AG10803 (cell line): ENCODE measurements at regions not wholly inside any gene's neighbourhood (a gene's known extent, or its start where the extent isn't known, plus 50 kb on each side); places are given as distances from the start of the nearest gene placed in this dataset.

ENCODE experiments used
- DNase-seq: peaks from one replicate; pipeline ENCODE4 v3.0.0; 2010; ENCODE audit warnings: low read depth
- H3K4me3 ChIP-seq: 2 replicates; pipeline ENCODE4 v1.5.1; 2011; ENCODE audit warnings: mild to moderate bottlenecking, low read length, control low read depth
- TF ChIP-seq, protein P1 (sequence below): conservative IDR thresholded peaks from 2 replicates; pipeline ENCODE4 v1.5.1; 2011; ENCODE audit warnings: mild to moderate bottlenecking, low read length, control low read depth, inconsistent platforms

DNA sequence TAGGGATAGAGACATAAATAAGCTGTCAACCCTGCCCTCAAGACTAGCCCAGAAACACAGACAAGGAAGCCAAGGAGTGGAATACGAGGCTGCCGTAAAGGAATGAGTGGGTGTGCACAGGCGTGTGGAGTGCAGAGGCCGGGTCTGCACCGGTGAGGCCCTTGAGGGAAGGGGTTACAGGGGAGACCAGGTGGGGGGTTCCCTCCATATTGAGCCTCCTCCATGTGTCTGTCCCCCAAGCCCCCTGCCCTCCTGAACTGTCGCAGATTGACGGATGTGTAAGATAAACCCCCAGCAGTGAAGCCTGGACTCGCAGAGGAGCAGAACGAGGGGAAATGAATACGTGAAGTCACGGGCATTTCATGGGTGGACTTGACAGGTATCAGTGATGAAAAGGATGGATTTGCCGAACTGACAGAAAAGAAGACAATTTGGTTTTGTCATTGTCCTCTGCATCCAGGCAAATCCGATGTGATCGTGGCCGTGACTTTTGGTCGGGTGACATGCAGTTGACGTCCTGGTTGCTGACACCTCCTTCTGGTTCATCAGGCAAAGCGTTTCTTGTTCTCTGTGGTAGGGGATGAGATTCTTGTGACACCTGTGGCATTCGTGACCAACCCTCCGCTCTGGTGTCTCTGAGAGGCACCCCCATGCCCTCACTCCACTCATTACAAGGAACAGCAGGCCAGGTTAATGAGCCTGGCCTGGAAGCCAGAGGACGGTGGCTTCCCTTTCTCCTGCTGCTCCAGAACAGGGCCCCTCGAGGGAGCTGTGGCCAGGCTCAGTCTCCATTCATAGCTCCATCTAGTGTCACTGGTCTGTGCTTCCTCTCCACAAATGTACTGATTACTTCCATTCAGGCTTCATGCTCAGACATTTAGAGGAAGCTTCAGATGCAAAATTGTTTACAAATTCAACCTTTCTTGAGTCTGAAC lies 223.1 kb upstream of the B3GAT1 start:
- no peak overlapping the region for H3K4me3 ChIP-seq
- no peak for DNase-seq
- TF ChIP-seq, protein P1, sequence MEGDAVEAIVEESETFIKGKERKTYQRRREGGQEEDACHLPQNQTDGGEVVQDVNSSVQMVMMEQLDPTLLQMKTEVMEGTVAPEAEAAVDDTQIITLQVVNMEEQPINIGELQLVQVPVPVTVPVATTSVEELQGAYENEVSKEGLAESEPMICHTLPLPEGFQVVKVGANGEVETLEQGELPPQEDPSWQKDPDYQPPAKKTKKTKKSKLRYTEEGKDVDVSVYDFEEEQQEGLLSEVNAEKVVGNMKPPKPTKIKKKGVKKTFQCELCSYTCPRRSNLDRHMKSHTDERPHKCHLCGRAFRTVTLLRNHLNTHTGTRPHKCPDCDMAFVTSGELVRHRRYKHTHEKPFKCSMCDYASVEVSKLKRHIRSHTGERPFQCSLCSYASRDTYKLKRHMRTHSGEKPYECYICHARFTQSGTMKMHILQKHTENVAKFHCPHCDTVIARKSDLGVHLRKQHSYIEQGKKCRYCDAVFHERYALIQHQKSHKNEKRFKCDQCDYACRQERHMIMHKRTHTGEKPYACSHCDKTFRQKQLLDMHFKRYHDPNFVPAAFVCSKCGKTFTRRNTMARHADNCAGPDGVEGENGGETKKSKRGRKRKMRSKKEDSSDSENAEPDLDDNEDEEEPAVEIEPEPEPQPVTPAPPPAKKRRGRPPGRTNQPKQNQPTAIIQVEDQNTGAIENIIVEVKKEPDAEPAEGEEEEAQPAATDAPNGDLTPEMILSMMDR, result no peak

DNA sequence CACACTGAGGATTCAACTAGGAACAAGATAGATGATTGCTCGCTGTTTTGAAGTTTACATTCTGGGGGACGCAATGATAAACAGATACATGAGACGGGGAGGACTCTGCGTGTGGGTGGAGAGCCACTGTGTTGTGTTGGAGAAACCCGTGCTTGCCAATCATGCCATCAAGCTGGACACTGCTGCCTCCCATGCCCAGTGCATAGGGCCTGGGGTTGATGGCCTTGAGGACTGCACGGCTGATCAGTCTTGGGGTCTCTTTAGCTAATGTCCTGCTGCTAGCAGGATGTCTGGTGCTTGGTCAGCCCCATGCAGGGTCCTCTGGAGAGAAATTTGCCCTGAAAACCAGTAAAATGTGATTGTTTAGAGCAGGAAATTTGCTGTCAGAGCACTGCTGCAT lies 221.2 kb upstream of the B3GAT1 start:
- TF ChIP-seq, protein P1, result no peak
- H3K4me3 ChIP-seq, result no peak overlapping the region
- no peak for DNase-seq

DNA sequence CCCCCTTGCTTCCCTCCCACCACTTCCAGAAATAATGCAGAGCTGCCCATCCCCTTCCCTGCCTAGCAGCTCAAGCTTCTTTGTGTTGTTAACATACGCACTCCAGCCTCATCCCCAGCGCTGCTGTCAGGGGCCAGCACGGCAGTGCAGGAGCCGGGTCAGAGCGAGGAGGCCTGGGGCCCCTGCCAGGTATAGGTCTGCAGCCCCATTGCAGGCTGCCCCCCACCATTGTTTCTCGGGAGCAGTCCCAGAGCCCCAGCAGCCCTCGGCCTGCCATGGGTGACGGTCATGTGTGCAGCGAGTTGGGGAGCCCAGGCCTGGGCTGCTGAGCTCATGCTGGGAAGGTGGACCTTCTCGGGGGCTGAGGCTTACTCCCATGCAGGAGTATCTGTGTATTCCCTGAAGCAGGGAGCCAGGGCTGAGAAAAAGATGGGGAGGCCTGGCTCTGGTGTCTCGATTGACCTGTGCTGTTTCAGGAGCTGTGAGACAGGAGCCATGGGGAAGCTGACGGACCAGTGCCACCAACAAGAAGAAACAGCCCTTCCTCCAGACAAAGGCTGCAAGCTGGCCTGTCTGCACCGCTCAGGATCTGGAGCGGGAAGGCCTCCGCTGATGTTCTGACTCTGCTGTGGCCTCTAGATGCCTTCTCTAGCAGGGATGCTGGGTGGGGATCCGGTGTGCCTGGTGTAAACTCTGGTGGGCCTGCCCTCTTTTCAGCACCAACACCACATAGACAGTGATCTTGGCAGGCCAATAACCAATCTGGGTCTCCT lies 220.5 kb upstream of the B3GAT1 start:
- no peak for DNase-seq
- H3K4me3 ChIP-seq, result no peak overlapping the region
- TF ChIP-seq, protein P1, result no peak

DNA sequence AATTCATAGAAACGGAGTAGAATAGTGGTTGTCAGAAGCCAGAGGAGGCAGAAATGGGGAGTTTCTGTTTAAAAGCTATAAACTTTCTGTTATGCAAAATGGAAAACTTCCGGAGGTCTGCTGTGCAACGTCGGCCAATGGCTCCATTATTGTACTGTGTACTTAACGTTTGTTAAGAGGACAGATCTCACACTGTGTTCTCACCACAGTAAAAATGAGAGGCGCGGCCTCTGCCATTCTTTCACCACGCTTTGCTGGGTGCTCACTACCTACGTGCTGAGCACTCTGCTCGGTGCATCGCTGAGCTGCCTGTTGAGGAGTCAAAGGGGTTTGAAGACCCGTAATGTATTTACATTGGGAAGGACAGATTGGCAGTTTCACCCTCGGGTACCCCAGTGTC lies 218.8 kb upstream of the B3GAT1 start:
- no peak for DNase-seq
- TF ChIP-seq, protein P1, result no peak
- no peak overlapping the region for H3K4me3 ChIP-seq

DNA sequence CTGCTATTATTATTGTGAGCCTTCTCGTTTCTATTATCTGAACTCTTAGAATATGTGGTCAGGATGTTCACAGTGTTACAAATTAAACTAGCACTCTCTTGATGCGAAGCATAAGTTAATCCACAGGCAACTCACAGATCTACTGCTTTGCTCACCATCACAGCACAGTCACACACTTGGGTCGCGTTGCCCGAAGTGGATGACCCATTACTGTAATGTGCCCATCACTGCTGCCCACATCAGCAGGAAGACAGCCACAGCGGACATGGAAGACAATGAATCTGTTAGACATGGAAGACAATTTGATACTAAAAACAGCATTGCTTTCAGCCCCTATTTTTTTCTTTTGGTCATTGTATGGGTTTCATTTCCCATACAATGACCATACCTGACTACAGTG lies 216.4 kb upstream of the B3GAT1 start:
- no peak overlapping the region for H3K4me3 ChIP-seq
- TF ChIP-seq, protein P1, result no peak
- DNase-seq, result no peak

DNA sequence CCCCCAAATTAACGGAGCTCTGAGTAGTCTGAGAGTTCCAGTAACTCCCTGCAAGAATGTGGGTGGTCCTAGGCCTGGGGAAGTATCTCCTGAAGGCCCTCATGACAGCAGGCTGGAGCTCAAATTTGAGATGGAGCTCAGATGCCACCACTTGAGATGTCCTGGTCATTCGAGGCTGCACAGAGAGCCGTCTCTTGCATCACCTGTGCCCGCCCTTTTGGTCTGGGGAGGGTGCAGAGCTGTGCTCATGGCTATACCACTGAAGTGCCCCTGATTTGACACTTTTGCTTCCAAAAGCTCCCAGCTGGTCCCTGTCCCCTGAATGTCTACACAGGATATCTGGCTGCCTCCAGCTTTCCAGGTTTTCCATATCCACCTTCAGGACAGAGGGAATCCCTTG lies 214.0 kb upstream of the B3GAT1 start:
- H3K4me3 ChIP-seq, result no peak overlapping the region
- no peak for DNase-seq
- TF ChIP-seq, protein P1, result no peak
